H1 (cell line): ENCODE measurements at regions not wholly inside any gene's neighbourhood (a gene's known extent, or its start where the extent isn't known, plus 50 kb on each side); places are given as distances from the start of the nearest gene placed in this dataset.

Experiments used
- CHD1 ChIP-seq: IDR thresholded peaks from 2 replicates; pipeline ENCODE4 v1.6.1; 2012; ENCODE audit warnings: low read depth, low read length, improper control_type of control experiment
- CTCF ChIP-seq, 3 experiments: IDR thresholded peaks; 1 replicate in 2 of 3; 2 replicates in 1 of 3; pipeline versions ENCODE4 v1.5.1 to v1.6.1; 2011; ENCODE audit warnings: low read length in 3 of 3, mild to moderate bottlenecking in 3 of 3, inconsistent platforms in 2 of 3, low read depth in 1 of 3, moderate library complexity in 1 of 3; ENCODE audit not compliant: insufficient read depth in 1 of 3; ENCODE audit errors: control extremely low read depth in 1 of 3
- NANOG ChIP-seq: IDR thresholded peaks from 2 replicates; pipeline ENCODE4 v1.6.1; 2011; ENCODE audit warnings: low read length, low read depth, mild to moderate bottlenecking, inconsistent platforms; ENCODE audit not compliant: insufficient read depth, poor library complexity, severe bottlenecking
- POLR2A ChIP-seq, 2 experiments: IDR thresholded peaks; 1 replicate in 1 of 2; 2 replicates in 1 of 2; pipeline ENCODE4 v1.6.1; 2011; ENCODE audit warnings: low read depth in 2 of 2, low read length in 2 of 2, mild to moderate bottlenecking in 2 of 2; ENCODE audit errors: control extremely low read depth in 1 of 2

DNA sequence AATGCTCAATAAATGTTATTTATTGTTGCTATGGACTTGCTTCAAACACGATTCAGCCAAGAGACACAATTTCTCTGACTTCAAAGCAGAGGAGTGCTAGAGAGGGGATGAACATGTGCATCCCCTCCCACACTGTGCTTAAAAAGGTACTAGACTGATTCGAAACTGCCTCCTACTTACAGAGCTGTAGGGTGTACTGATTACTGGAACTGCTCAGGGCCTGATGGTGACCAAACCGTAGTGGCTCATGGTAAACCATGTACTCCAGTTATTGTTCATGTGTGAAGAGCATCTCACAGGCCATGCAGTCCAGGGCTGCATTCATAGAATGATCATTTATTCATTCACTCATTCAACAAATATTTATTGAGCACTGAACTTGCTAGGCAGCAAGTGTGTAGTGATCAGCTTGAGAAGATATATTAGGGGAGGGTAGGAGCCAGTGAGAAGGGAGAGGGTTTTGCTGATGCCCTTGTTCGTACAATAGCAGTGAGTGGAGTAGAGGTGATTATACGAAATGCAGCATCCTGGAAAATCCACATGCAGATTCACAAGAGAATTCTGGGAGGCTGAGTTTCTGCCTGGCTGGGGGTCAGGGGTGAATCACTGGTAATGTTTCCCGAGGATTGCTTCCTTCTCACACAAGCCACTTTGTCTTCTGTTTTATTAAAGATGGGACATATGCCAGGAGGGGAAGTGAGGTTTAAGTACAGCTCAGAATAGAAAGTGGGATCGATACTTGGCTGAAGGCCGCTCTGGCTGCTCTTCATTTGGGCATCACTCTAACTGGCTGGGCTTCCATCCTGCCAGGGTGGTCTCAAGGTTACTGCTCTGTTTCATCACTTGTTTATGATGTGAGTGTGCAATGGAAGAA, 245.4 kb downstream of the RAD51AP2 start (continued):
- TF ChIP-seq CTCF (IDR thresholded peaks at IDR 0.05; ENCODE audit: control extremely low read depth in 1 of 3, insufficient read depth in 1 of 3, low read depth in 1 of 3, low read length in 3 of 3) = no peak
- no peak for TF ChIP-seq POLR2A (IDR thresholded peaks at IDR 0.05; ENCODE audit: control extremely low read depth in 1 of 2, low read depth in 2 of 2, low read length in 2 of 2)
- no peak for TF ChIP-seq NANOG
- TF ChIP-seq CHD1 = no peak
